B cell (primary cell): ENCODE measurements at regions not wholly inside any gene's neighbourhood (a gene's known extent, or its start where the extent isn't known, plus 50 kb on each side); places are given as distances from the start of the nearest gene placed in this dataset.
A peak's percentile ranks its signal among the peaks of the same experiment; 100 is the strongest.

Source experiments
- ATAC-seq: fragments of 200-7000 bp; cut with Tn5 transposase; one replicate; pipeline ENCODE4 v1.10.0; 2021; ENCODE audit warnings: low read depth, mild to moderate bottlenecking, moderate number of reproducible peaks, moderate library complexity
- CTCF ChIA-PET: fragments of 350-600 bp; sonication (Branson Sonifier 250); formaldehyde crosslinking; loops from one replicate; lab custom pipeline; 2021; ENCODE audit warnings: antibody characterized with exemption, inconsistent platforms; lab: Charles Lee
- POLR2A ChIA-PET: fragments of 350-600 bp; sonication (Branson Sonifier 250); formaldehyde crosslinking; loops from one replicate; lab custom pipeline; 2021; ENCODE audit warnings: antibody characterized with exemption; lab: Charles Lee
- DNase-seq: peaks from one replicate; pipeline ENCODE4 v3.0.0; 2013
- H2AFZ ChIP-seq: 2 replicates; pipeline ENCODE4 v1.6.1; 2012; ENCODE audit warnings: mild to moderate bottlenecking, low read depth, low read length; ENCODE audit not compliant: insufficient read depth, poor library complexity, severe bottlenecking
- H3K27ac ChIP-seq, 2 donors: 1 replicate in 1 of 2; 2 replicates in 1 of 2; pipeline ENCODE4 v1.5.1; 2012 to 2013; ENCODE audit warnings: low read length in 2 of 2, mild to moderate bottlenecking in 2 of 2, moderate library complexity in 1 of 2
- H3K27me3 ChIP-seq, 4 experiments: fragments of 200-600 bp in 1 of 4; sonication (generic) in 1 of 4; replicated peaks in 1 of 4; 1 replicate in 2 of 4; 2 replicates in 2 of 4; pipeline versions ENCODE4 v1.6.1 to v1.7.0; 2013 to 2016; ENCODE audit warnings: low read length in 3 of 4, mild to moderate bottlenecking in 2 of 4, mixed read lengths in 1 of 4, moderate library complexity in 1 of 4; ENCODE audit not compliant: insufficient read depth in 4 of 4, control insufficient read depth in 3 of 4; ENCODE audit errors: control extremely low read depth in 1 of 4
- H3K36me3 ChIP-seq, 2 experiments: replicated peaks in 1 of 2; 1 replicate in 1 of 2; 2 replicates in 1 of 2; pipeline versions ENCODE4 v1.6.1 to v1.7.1; 2013; ENCODE audit warnings: low read length in 1 of 2; ENCODE audit not compliant: insufficient read depth in 2 of 2, control insufficient read depth in 1 of 2; ENCODE audit errors: control extremely low read depth in 1 of 2, extremely low read depth in 1 of 2
- H3K4me1 ChIP-seq, 2 donors: fragments of 200-600 bp in 1 of 2; sonication (generic) in 1 of 2; 1 replicate in 1 of 2; 2 replicates in 1 of 2; pipeline versions ENCODE4 v1.5.1 to v1.6.1; 2013 to 2017; ENCODE audit warnings: low read length in 2 of 2; ENCODE audit not compliant: control insufficient read depth in 2 of 2, insufficient read depth in 2 of 2
- H3K4me2 ChIP-seq: replicated peaks from 2 replicates; pipeline ENCODE3; 2012; ENCODE audit warnings: mild to moderate bottlenecking, low read depth, low read length; ENCODE audit not compliant: poor library complexity, severe bottlenecking
- H3K4me3 ChIP-seq, 5 experiments: fragments of 200-600 bp in 1 of 5; sonication (generic) in 1 of 5; 1 replicate in 3 of 5; 2 replicates in 2 of 5; pipeline versions ENCODE4 v1.5.1 to v1.7.0; 2011 to 2016; ENCODE audit warnings: low read length in 4 of 5, mild to moderate bottlenecking in 4 of 5, low read depth in 2 of 5, control low read depth in 1 of 5, moderate library complexity in 1 of 5; ENCODE audit not compliant: insufficient read depth in 1 of 5; ENCODE audit errors: control extremely low read depth in 1 of 5, extremely low read depth in 1 of 5
- H3K79me2 ChIP-seq: fragments of 200-600 bp; sonication (generic); one replicate; pipeline ENCODE4 v1.6.0; 2016; ENCODE audit warnings: low read length; ENCODE audit not compliant: control insufficient read depth, insufficient read depth
- H3K9ac ChIP-seq: fragments of 200-600 bp; sonication (generic); 2 replicates; pipeline ENCODE4 v1.6.1; 2017; ENCODE audit warnings: mild to moderate bottlenecking, low read length, moderate library complexity
- H3K9me3 ChIP-seq, 3 donors: one replicate each; pipeline versions ENCODE4 v1.6.1 to v1.7.1; 2013; ENCODE audit warnings: low read length in 2 of 3; ENCODE audit not compliant: control insufficient read depth in 2 of 3, insufficient read depth in 1 of 3; ENCODE audit errors: control extremely low read depth in 1 of 3
- H4K20me1 ChIP-seq: 2 replicates; pipeline ENCODE4 v1.6.0; 2012; ENCODE audit warnings: mild to moderate bottlenecking, low read length; ENCODE audit not compliant: insufficient read depth, control insufficient read depth, poor library complexity, severe bottlenecking
- H3K27ac Mint-ChIP-seq: one replicate; pipeline ENCODE4 v1.8.0; 2021; ENCODE audit warnings: mixed read lengths
- H3K27me3 Mint-ChIP-seq: one replicate; pipeline ENCODE4 v1.8.0; 2021; ENCODE audit warnings: mixed read lengths
- H3K4me1 Mint-ChIP-seq: one replicate; pipeline ENCODE4 v1.8.0; 2021; ENCODE audit warnings: mixed read lengths
- H3K4me3 Mint-ChIP-seq: one replicate; pipeline ENCODE4 v1.8.0; 2021; ENCODE audit warnings: mixed read lengths
- H3K9me3 Mint-ChIP-seq: one replicate; pipeline ENCODE4 v1.8.0; 2022; ENCODE audit warnings: mixed read lengths; ENCODE audit not compliant: insufficient read depth
- EZH2 ChIP-seq: IDR thresholded peaks from 2 replicates; pipeline ENCODE4 v1.6.1; 2012; ENCODE audit warnings: borderline replicate concordance, low read depth, mild to moderate bottlenecking, moderate library complexity, low read length; ENCODE audit not compliant: insufficient read depth, poor library complexity, severe bottlenecking
- WGBS: methylation state at CpG from one replicate; pipeline ENCODE4 v1.1.5; 2013; ENCODE audit warnings: missing lambda C conversion rate; ENCODE audit not compliant: insufficient coverage; 5-methylcytosine and 5-hydroxymethylcytosine counted together
- intact Hi-C: fragments of 100-400 bp; cut with micrococcal nuclease; formaldehyde crosslinking; loops from one replicate; pipeline ENCODE4 v1.10.0; 2022
- TF ChIP-seq, protein P1 (sequence below): fragments of 200-600 bp; IDR thresholded peaks from one replicate; pipeline ENCODE4 v1.8.0; 2022; ENCODE audit warnings: antibody characterized with exemption, mild to moderate bottlenecking

DNA sequence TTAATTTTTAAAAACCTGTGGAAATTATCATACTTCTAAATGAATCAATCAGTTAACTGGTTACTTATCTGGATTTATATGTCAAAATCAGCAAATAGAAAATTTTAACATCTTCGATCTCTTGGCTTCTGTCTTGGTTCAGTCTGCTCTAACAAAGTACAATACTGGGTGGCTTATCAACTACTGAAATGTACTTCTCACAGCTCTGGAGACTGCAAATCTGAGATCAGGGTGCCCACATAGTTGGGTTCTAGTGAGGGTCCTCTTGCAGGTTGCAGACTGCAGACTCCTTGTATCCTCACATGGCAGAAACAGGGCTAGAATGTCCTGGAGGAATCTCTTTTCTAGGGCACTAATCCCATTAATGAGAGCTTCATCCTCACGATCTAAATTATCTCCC, 1851.6 kb upstream of the TENM3 start:
- WGBS, result 100% methylated on average over 1 of the region's 2 CpGs
- TF ChIP-seq, protein P1, sequence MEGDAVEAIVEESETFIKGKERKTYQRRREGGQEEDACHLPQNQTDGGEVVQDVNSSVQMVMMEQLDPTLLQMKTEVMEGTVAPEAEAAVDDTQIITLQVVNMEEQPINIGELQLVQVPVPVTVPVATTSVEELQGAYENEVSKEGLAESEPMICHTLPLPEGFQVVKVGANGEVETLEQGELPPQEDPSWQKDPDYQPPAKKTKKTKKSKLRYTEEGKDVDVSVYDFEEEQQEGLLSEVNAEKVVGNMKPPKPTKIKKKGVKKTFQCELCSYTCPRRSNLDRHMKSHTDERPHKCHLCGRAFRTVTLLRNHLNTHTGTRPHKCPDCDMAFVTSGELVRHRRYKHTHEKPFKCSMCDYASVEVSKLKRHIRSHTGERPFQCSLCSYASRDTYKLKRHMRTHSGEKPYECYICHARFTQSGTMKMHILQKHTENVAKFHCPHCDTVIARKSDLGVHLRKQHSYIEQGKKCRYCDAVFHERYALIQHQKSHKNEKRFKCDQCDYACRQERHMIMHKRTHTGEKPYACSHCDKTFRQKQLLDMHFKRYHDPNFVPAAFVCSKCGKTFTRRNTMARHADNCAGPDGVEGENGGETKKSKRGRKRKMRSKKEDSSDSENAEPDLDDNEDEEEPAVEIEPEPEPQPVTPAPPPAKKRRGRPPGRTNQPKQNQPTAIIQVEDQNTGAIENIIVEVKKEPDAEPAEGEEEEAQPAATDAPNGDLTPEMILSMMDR, result no peak
- TF ChIP-seq EZH2, result no peak
- POLR2A ChIA-PET, result no interaction called here

DNA sequence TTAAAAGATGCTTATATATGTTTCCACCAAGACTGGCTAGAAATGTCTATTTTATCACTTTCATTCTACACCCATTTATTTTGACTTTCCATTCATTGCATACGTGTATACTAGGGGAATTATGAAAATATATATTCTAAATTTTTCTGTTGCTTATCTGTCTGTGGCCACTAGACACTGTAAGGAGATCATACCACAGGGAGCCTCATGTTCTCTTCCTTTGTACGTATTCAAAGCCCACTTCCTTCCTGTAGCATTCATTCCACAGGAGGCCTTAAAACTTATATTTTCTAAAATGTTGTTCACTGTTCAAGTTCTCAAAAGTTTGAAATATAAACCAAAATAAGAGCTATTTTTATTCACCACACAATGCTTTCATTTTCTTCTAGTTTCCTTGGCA, 1848.9 kb upstream of the TENM3 start:
- Mint-ChIP-seq H3K27ac (no peak overlapping the region), H3K4me3 (no peak overlapping the region), H3K4me1 (no peaks in the 10 kb centered on the region), H3K9me3 (no peaks in the 10 kb centered on the region), H3K27me3 (no peaks in the 10 kb centered on the region)
- no peaks in the 10 kb centered on the region for H3K4me1 ChIP-seq
- H3K79me2 ChIP-seq, result no peaks in the 10 kb centered on the region
- no peaks in the 10 kb centered on the region for H4K20me1 ChIP-seq
- no peak overlapping the region for H3K4me3 ChIP-seq
- intact Hi-C loops, result no loop called here
- no peak for DNase-seq
- whole genome bisulfite sequencing, result no CpG with 5 or more reads among the region's 2 CpGs
- ChIA-PET CTCF (no interaction called here), POLR2A (no interaction called here)
- ATAC-seq, result no peak
- H3K4me2 ChIP-seq, result peak overlapping the region; percentile 3
- no peak overlapping the region for H3K27ac ChIP-seq
- no peak for TF ChIP-seq EZH2
- TF ChIP-seq, protein P1, result no peak
- H2AFZ ChIP-seq, result peak overlapping the region; percentile 2
- H3K36me3 ChIP-seq, result no peaks in the 10 kb centered on the region
- no peaks in the 10 kb centered on the region for H3K27me3 ChIP-seq
- no peaks in the 10 kb centered on the region for H3K9me3 ChIP-seq
- H3K9ac ChIP-seq, result no peak overlapping the region

More for the DNA sequence above, 1851.6 kb upstream of the TENM3 start:
- H3K27ac Mint-ChIP-seq, result no peak overlapping the region
- no peaks in the 10 kb centered on the region for H3K4me1 Mint-ChIP-seq
- Histone ChIP-seq H3K9me3 (no peaks in the 10 kb centered on the region), H3K27me3 (no peaks in the 10 kb centered on the region), H3K4me3 (no peak overlapping the region), H4K20me1 (no peaks in the 10 kb centered on the region), H3K4me1 (no peaks in the 10 kb centered on the region), H3K27ac (no peak overlapping the region), H3K36me3 (no peaks in the 10 kb centered on the region), H3K9ac (no peak overlapping the region), H3K4me2 (no peak overlapping the region), H2AFZ (no peak overlapping the region), H3K79me2 (no peaks in the 10 kb centered on the region)
- no peaks in the 10 kb centered on the region for H3K27me3 Mint-ChIP-seq
- H3K4me3 Mint-ChIP-seq, result no peak overlapping the region
- intact Hi-C loops, result no loop called here
- ATAC-seq, result no peak
- no peak for DNase-seq
- CTCF ChIA-PET, result no interaction called here
- H3K9me3 Mint-ChIP-seq, result no peaks in the 10 kb centered on the region
